ENCODE measurements at regions not wholly inside any gene's neighbourhood (a gene's known extent, or its start where the extent isn't known, plus 50 kb on each side); places are given as distances from the start of the nearest gene placed in this dataset.

DNA sequence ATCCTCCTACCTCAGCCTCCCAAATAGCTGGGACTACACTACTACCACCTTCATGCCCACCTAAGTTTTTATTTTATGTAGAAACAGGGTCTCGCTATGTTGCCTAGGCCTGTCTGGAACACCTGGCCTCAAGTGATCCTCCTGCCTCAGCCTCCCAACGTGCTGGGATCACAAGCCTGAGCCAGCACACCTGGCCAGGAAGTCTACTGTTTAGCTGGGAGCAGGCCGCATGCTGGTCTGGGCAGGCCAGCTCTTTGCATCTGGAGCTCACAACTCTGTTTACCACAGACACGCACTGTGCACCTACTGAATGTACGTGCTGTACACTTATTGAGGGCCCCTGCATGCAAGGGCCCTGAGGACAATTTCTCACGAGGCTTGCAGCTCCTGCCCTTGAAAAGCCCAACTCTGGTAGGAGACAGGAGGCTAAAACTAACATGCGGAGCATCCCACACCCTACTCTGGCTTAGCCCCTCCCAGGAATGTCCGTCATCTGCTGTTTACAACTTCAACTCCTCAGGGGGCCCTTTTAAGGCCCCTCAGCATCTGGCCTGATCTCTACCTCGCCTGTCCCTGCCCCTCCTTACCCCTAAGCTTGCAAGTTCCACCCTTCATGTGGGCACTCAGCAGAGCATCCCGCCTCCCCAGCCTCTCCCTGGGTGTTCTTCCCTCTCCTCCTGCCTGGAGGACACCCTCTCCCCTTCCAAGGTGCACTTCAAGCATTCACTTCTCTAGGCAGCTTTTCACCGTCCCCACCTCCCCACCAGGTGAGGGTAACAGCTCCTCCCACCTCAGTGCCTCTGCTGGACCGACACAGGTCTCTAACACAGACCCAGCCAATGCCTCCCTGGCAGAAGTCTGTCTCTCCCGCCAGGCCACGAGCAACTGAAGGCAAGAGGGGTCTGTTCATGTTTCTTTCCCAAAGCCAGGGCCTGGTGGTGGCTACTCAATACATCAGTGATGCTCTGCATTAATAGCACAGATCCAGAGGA, 114.2 kb upstream of the UQCRFS1 start:
- TF ChIP-seq, protein P1, sequence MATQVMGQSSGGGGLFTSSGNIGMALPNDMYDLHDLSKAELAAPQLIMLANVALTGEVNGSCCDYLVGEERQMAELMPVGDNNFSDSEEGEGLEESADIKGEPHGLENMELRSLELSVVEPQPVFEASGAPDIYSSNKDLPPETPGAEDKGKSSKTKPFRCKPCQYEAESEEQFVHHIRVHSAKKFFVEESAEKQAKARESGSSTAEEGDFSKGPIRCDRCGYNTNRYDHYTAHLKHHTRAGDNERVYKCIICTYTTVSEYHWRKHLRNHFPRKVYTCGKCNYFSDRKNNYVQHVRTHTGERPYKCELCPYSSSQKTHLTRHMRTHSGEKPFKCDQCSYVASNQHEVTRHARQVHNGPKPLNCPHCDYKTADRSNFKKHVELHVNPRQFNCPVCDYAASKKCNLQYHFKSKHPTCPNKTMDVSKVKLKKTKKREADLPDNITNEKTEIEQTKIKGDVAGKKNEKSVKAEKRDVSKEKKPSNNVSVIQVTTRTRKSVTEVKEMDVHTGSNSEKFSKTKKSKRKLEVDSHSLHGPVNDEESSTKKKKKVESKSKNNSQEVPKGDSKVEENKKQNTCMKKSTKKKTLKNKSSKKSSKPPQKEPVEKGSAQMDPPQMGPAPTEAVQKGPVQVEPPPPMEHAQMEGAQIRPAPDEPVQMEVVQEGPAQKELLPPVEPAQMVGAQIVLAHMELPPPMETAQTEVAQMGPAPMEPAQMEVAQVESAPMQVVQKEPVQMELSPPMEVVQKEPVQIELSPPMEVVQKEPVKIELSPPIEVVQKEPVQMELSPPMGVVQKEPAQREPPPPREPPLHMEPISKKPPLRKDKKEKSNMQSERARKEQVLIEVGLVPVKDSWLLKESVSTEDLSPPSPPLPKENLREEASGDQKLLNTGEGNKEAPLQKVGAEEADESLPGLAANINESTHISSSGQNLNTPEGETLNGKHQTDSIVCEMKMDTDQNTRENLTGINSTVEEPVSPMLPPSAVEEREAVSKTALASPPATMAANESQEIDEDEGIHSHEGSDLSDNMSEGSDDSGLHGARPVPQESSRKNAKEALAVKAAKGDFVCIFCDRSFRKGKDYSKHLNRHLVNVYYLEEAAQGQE (IDR thresholded peaks at IDR 0.05; ENCODE audit: borderline replicate concordance) = no peak
- TF ChIP-seq EZH2 (IDR thresholded peaks at IDR 0.05; ENCODE audit: borderline replicate concordance, insufficient read depth, low read length, poor library complexity, severe bottlenecking) (no peak), MXI1 (conservative IDR thresholded peaks at IDR 0.05; ENCODE audit: poor library complexity, severe bottlenecking) (no peak), POLR2AphosphoS5 (IDR thresholded peaks at IDR 0.05) (no peak), EP300 (conservative IDR thresholded peaks at IDR 0.05; ENCODE audit: poor library complexity, severe bottlenecking) (no peak), TAF1 (IDR thresholded peaks at IDR 0.05; ENCODE audit: low read depth) (no peak), SMC3 (conservative IDR thresholded peaks at IDR 0.05; ENCODE audit: poor library complexity) (no peak), RAD21 (conservative IDR thresholded peaks at IDR 0.05) (no peak)
- TF ChIP-seq, protein P2, sequence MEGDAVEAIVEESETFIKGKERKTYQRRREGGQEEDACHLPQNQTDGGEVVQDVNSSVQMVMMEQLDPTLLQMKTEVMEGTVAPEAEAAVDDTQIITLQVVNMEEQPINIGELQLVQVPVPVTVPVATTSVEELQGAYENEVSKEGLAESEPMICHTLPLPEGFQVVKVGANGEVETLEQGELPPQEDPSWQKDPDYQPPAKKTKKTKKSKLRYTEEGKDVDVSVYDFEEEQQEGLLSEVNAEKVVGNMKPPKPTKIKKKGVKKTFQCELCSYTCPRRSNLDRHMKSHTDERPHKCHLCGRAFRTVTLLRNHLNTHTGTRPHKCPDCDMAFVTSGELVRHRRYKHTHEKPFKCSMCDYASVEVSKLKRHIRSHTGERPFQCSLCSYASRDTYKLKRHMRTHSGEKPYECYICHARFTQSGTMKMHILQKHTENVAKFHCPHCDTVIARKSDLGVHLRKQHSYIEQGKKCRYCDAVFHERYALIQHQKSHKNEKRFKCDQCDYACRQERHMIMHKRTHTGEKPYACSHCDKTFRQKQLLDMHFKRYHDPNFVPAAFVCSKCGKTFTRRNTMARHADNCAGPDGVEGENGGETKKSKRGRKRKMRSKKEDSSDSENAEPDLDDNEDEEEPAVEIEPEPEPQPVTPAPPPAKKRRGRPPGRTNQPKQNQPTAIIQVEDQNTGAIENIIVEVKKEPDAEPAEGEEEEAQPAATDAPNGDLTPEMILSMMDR (IDR thresholded peaks at IDR 0.05; ENCODE audit: poor library complexity, severe bottlenecking) = no peak
- Histone ChIP-seq H3K79me2 (replicated peaks; ENCODE audit: insufficient read depth, low read length) (no peaks in the 10 kb centered on the region), H3K4me2 (ENCODE audit: low read length) (no peak overlapping the region), H3K27me3 (ENCODE audit: insufficient read depth, low read depth, low read length) (no peaks in the 10 kb centered on the region), H4K20me1 (ENCODE audit: insufficient read depth) (no peaks in the 10 kb centered on the region), H2AFZ (ENCODE audit: low read depth, low read length) (no peak overlapping the region), H3K27ac (ENCODE audit: low read length) (no peak overlapping the region), H3F3A (ENCODE audit: insufficient read depth, low read length, poor library complexity, severe bottlenecking) (no peaks in the 10 kb centered on the region), H3K36me3 (ENCODE audit: insufficient read depth, low read length) (no peaks in the 10 kb centered on the region), H3K9ac (ENCODE audit: low read length) (no peak overlapping the region), H3K9me2 (ENCODE audit: insufficient read depth, low read length) (no peaks in the 10 kb centered on the region), H3K4me3 (ENCODE audit: low read length) (no peak overlapping the region), H3K9me3 (ENCODE audit: low read length) (no peaks in the 10 kb centered on the region)

DNA sequence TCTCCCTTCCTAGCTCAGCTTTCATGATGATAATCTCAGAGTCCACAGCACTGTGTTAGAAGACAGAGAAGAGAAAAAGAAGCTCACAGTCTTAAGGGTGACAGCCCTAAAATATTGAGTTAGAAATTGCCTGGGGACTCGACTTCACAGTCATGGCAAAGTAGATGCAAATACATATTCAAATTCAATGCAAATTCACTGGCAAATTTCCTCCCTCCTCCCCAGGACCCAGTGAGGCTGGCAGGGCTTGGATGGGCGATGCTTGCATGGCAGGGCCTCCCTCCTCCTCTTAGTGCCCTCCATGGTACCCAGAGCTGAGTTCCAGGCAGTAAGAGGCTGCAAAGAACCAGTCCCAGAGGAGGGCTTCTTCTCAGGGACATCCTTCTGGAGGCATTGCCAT, 115.6 kb upstream of the UQCRFS1 start:
- no peak for TF ChIP-seq TAF1 (IDR thresholded peaks at IDR 0.05; ENCODE audit: low read depth)
- TF ChIP-seq, protein P2 (IDR thresholded peaks at IDR 0.05; ENCODE audit: poor library complexity, severe bottlenecking) = no peak
- TF ChIP-seq POLR2AphosphoS5 (IDR thresholded peaks at IDR 0.05) = no peak
- TF ChIP-seq EZH2 (IDR thresholded peaks at IDR 0.05; ENCODE audit: borderline replicate concordance, insufficient read depth, low read length, poor library complexity, severe bottlenecking) = no peak
- no peak for TF ChIP-seq MXI1 (conservative IDR thresholded peaks at IDR 0.05; ENCODE audit: poor library complexity, severe bottlenecking)
- Histone ChIP-seq H3K27ac (ENCODE audit: low read length) (no peak overlapping the region), H2AFZ (ENCODE audit: low read depth, low read length) (no peak overlapping the region)

More for the DNA sequence above, 115.6 kb upstream of the UQCRFS1 start:
- no peaks in the 10 kb centered on the region for H3K9me3 ChIP-seq (ENCODE audit: low read length)
- no peaks in the 10 kb centered on the region for H3K9me2 ChIP-seq (ENCODE audit: insufficient read depth, low read length)
- H4K20me1 ChIP-seq (ENCODE audit: insufficient read depth) = no peaks in the 10 kb centered on the region
- no peaks in the 10 kb centered on the region for H3F3A ChIP-seq (ENCODE audit: insufficient read depth, low read length, poor library complexity, severe bottlenecking)
- no peak overlapping the region for H3K9ac ChIP-seq (ENCODE audit: low read length)
- H3K4me2 ChIP-seq (ENCODE audit: low read length) = no peak overlapping the region
- H3K36me3 ChIP-seq (ENCODE audit: insufficient read depth, low read length) = no peaks in the 10 kb centered on the region
- no peaks in the 10 kb centered on the region for H3K79me2 ChIP-seq (replicated peaks; ENCODE audit: insufficient read depth, low read length)
- H3K4me3 ChIP-seq (ENCODE audit: low read length) = no peak overlapping the region
- H3K27me3 ChIP-seq (ENCODE audit: insufficient read depth, low read depth, low read length) = no peaks in the 10 kb centered on the region

All from neural cell (in vitro differentiated cells).